GM23338 (cell line): ENCODE measurements at regions not wholly inside any gene's neighbourhood (a gene's known extent, or its start where the extent isn't known, plus 50 kb on each side); places are given as distances from the start of the nearest gene placed in this dataset.

Experiments used
- CTCF ChIP-seq, 2 experiments: fragments of 200-600 bp in 1 of 2; sonication (generic) in 1 of 2; conservative IDR thresholded peaks; 2 replicates each; pipeline versions ENCODE4 v1.5.1 to v1.6.1; 2016 to 2017; ENCODE audit warnings: antibody characterized with exemption in 2 of 2, low read depth in 2 of 2, mild to moderate bottlenecking in 2 of 2, moderate library complexity in 1 of 2
- EZH2phosphoT487 ChIP-seq: fragments of 200-600 bp; sonication (generic); IDR thresholded peaks from one replicate; pipeline ENCODE4 v1.8.1; 2018; ENCODE audit warnings: antibody characterized with exemption; ENCODE audit not compliant: unreplicated experiment

- no peak for TF ChIP-seq CTCF (conservative IDR thresholded peaks at IDR 0.05; ENCODE audit: low read depth in 2 of 2)
- TF ChIP-seq EZH2phosphoT487, result no peak
These were observed 421.9 kb upstream of the PRICKLE1 start for GRCh38 chr12:43011383-43011926.
